Endothelial cell of umbilical vein (primary cell): ENCODE measurements at regions not wholly inside any gene's neighbourhood (a gene's known extent, or its start where the extent isn't known, plus 50 kb on each side); places are given as distances from the start of the nearest gene placed in this dataset.

Source experiments
- BruUV-seq: library from RNA; stranded (reverse); fragments of 400-500 nt; replicated peaks from 2 replicates; lab custom pipeline; 2021; lab: Mats Ljungman, UMichigan
- CTCF ChIA-PET: fragments of 300-600, 350-600 bp; sonication (Branson Sonifier 250); formaldehyde crosslinking; loops from one replicate; lab custom pipeline; 2021; ENCODE audit warnings: antibody characterized with exemption, inconsistent platforms; lab: Charles Lee
- POLR2A ChIA-PET: fragments of 300-600, 350-600 bp; sonication (Branson Sonifier 250); formaldehyde crosslinking; loops from one replicate; lab custom pipeline; 2021; ENCODE audit warnings: antibody characterized with exemption, inconsistent platforms; lab: Charles Lee
- DNase-seq: peaks from one replicate; pipeline ENCODE4 v3.0.0-alpha.2; 2011; ENCODE audit warnings: low read depth, low spot score
- FAIRE-seq: peaks from 2 replicates; lab custom pipeline; 2011; peaks lifted over from hg19 to GRCh38; lab: Jason Lieb, UNC
- H2AFZ ChIP-seq: 2 replicates; pipeline ENCODE4 v1.6.0; 2012; ENCODE audit warnings: low read depth, low read length, control low read depth, inconsistent platforms
- H3K27ac ChIP-seq: 2 replicates; pipeline ENCODE4 v1.5.1; 2011; ENCODE audit warnings: low read depth, mild to moderate bottlenecking, control low read depth, low read length, moderate library complexity; ENCODE audit not compliant: insufficient read depth
- H3K27me3 ChIP-seq, 2 experiments: 2 replicates each; pipeline versions ENCODE4 v1.6.0 to v1.6.1; 2011; ENCODE audit warnings: low read length in 2 of 2, mixed read lengths in 1 of 2; ENCODE audit not compliant: control insufficient read depth in 2 of 2, insufficient read depth in 2 of 2
- H3K36me3 ChIP-seq, 2 experiments: 2 replicates in 1 of 2; 3 replicates in 1 of 2; pipeline ENCODE4 v1.5.1; 2011; ENCODE audit warnings: low read length in 2 of 2, mild to moderate bottlenecking in 1 of 2, moderate library complexity in 1 of 2; ENCODE audit not compliant: control insufficient read depth in 2 of 2, insufficient read depth in 2 of 2; ENCODE audit errors: extremely low read depth in 1 of 2
- H3K4me1 ChIP-seq: 3 replicates; pipeline ENCODE4 v1.5.1; 2011; ENCODE audit warnings: mild to moderate bottlenecking, low read length; ENCODE audit not compliant: control insufficient read depth, insufficient read depth; ENCODE audit errors: extremely low read depth
- H3K4me2 ChIP-seq: 2 replicates; pipeline ENCODE4 v1.6.1; 2011; ENCODE audit warnings: low read length, control low read depth, mixed read lengths; ENCODE audit not compliant: insufficient read depth
- H3K4me3 ChIP-seq, 3 experiments: fragments of 200-600 bp in 1 of 3; sonication (generic), shearing (Covaris generic) in 1 of 3; replicated peaks in 1 of 3; 2 replicates each; pipeline ENCODE4 v1.5.1; 2011 to 2016; ENCODE audit warnings: control low read depth in 3 of 3, low read length in 3 of 3, mild to moderate bottlenecking in 2 of 3, inconsistent platforms in 1 of 3, low read depth in 1 of 3, moderate library complexity in 1 of 3; ENCODE audit not compliant: insufficient read depth in 1 of 3
- H3K79me2 ChIP-seq: 2 replicates; pipeline ENCODE4 v1.6.0; 2012; ENCODE audit warnings: low read length, inconsistent platforms; ENCODE audit not compliant: control insufficient read depth, insufficient read depth
- H3K9ac ChIP-seq: replicated peaks from 2 replicates; pipeline ENCODE3; 2011; ENCODE audit warnings: low read length, control low read depth; ENCODE audit not compliant: insufficient read depth; ENCODE audit errors: extremely low read depth
- H3K9me1 ChIP-seq: replicated peaks from 3 replicates; pipeline ENCODE4 v1.6.0; 2011; ENCODE audit warnings: mild to moderate bottlenecking, low read length; ENCODE audit not compliant: control insufficient read depth, insufficient read depth; ENCODE audit errors: extremely low read depth
- H3K9me3 ChIP-seq: replicated peaks from 2 replicates; pipeline ENCODE4 v1.5.1; 2012; ENCODE audit warnings: low read length, inconsistent platforms; ENCODE audit not compliant: control insufficient read depth, insufficient read depth
- H4K20me1 ChIP-seq: replicated peaks from 2 replicates; pipeline ENCODE3; 2011; ENCODE audit warnings: mild to moderate bottlenecking, low read length; ENCODE audit not compliant: control insufficient read depth, insufficient read depth; ENCODE audit errors: extremely low read depth
- CTCF ChIP-seq, 2 donors: IDR thresholded peaks; 1 replicate in 1 of 2; 2 replicates in 1 of 2; pipeline ENCODE4 v1.5.1; 2011; ENCODE audit warnings: low read length in 2 of 2, mild to moderate bottlenecking in 2 of 2, moderate library complexity in 2 of 2, control low read depth in 1 of 2, inconsistent platforms in 1 of 2, low read depth in 1 of 2; ENCODE audit not compliant: insufficient read depth in 1 of 2; ENCODE audit errors: extremely low read depth in 1 of 2
- EZH2 ChIP-seq: IDR thresholded peaks from 2 replicates; pipeline ENCODE4 v1.6.1; 2012; ENCODE audit warnings: borderline replicate concordance, low read depth, mild to moderate bottlenecking, moderate library complexity, low read length, inconsistent platforms; ENCODE audit not compliant: severe bottlenecking
- FOS ChIP-seq: IDR thresholded peaks from 2 replicates; pipeline ENCODE4 v1.6.1; 2011; ENCODE audit warnings: mild to moderate bottlenecking, low read length, moderate library complexity, borderline replicate concordance; ENCODE audit not compliant: insufficient read depth
- GATA2 ChIP-seq: IDR thresholded peaks from 2 replicates; pipeline ENCODE4 v1.7.0; 2011; ENCODE audit warnings: low read depth, mild to moderate bottlenecking, moderate library complexity, mixed read lengths, low read length; ENCODE audit not compliant: insufficient read length, insufficient read depth
- JUN ChIP-seq: IDR thresholded peaks from 2 replicates; pipeline ENCODE4 v1.6.1; 2011; ENCODE audit warnings: borderline replicate concordance, low read depth; ENCODE audit not compliant: insufficient read length, insufficient read depth
- MAX ChIP-seq: IDR thresholded peaks from 2 replicates; pipeline ENCODE4 v1.6.1; 2011; ENCODE audit not compliant: insufficient read depth, insufficient read length
- MYC ChIP-seq: IDR thresholded peaks from one replicate; pipeline ENCODE4 v1.6.1; 2011; ENCODE audit warnings: mild to moderate bottlenecking, low read depth, low read length
- POLR2A ChIP-seq: IDR thresholded peaks from 2 replicates; pipeline ENCODE4 v1.6.1; 2012; ENCODE audit warnings: low read depth, mild to moderate bottlenecking, control low read depth, low read length
- POLR2AphosphoS5 ChIP-seq: IDR thresholded peaks from 2 replicates; pipeline ENCODE4 v1.6.1; 2012; ENCODE audit warnings: low read depth, mild to moderate bottlenecking, control low read depth, low read length, moderate library complexity; ENCODE audit not compliant: insufficient read depth
- dilution Hi-C: fragments of 300-500 bp; cut with MboI; formaldehyde crosslinking; loops from one replicate; pipeline ENCODE4 v1.15.0; 2019; ENCODE audit warnings: low sequenced_read_pairs; ENCODE audit not compliant: extremely low pct_ligation_motif_present
- intact Hi-C: fragments of 100-400 bp; cut with micrococcal nuclease; formaldehyde crosslinking; loops from one replicate; pipeline ENCODE4 v1.10.0; 2022

- no peak for TF ChIP-seq POLR2AphosphoS5
- no peak for TF ChIP-seq POLR2A
- no peak for TF ChIP-seq MYC
- TF ChIP-seq MAX = no peak
- no peak for TF ChIP-seq GATA2
- TF ChIP-seq CTCF (IDR thresholded peaks at IDR 0.05; ENCODE audit: extremely low read depth in 1 of 2, insufficient read depth in 1 of 2, low read depth in 1 of 2, low read length in 2 of 2) = no peak
- TF ChIP-seq FOS = no peak
- TF ChIP-seq JUN = no peak
- no peak for TF ChIP-seq EZH2
- dilution Hi-C loops = no loop called here
- peak; percentile 50 for FAIRE-seq
Measured at GRCh38 chr12:75917715-75918114, 113.9 kb downstream of the PHLDA1 start.

More at GRCh38 chr12:75917715-75918114, 113.9 kb downstream of the PHLDA1 start:
- H3K9me1 ChIP-seq = no peaks in the 10 kb centered on the region
- H3K4me3 ChIP-seq = no peak overlapping the region
- intact Hi-C loops = no loop called here
- CTCF ChIA-PET = interaction anchor here (1.0 to 1.8 kb wide), 2 partner anchors 8 to 73 kb away, joined by 3 to 7 read pairs; no protein-coding TSS in a partner anchor
- H3K4me2 ChIP-seq = no peak overlapping the region
- H3K9ac ChIP-seq = no peak overlapping the region
- POLR2A ChIA-PET = no interaction called here
- no peaks in the 10 kb centered on the region for H4K20me1 ChIP-seq
- no peaks in the 10 kb centered on the region for H3K79me2 ChIP-seq
- no TSS peak for BruUV-seq
- H2AFZ ChIP-seq = no peak overlapping the region
- H3K4me1 ChIP-seq = no peaks in the 10 kb centered on the region
- H3K27me3 ChIP-seq = no peaks in the 10 kb centered on the region
- H3K27ac ChIP-seq = no peak overlapping the region
- H3K36me3 ChIP-seq = no peaks in the 10 kb centered on the region
- H3K9me3 ChIP-seq = no peaks in the 10 kb centered on the region
- no peak for DNase-seq
